Coronary artery (tissue), 2 donors: ENCODE measurements at regions not wholly inside any gene's neighbourhood (a gene's known extent, or its start where the extent isn't known, plus 50 kb on each side); places are given as distances from the start of the nearest gene placed in this dataset.
"Not testable (repeated sequence)": the region's sequence is repeated elsewhere in the genome, so short reads cannot be mapped to it uniquely, and the experiment has no call there.

Source experiments
- DNase-seq: peaks from one replicate; pipeline ENCODE4 v3.0.0-alpha.2; 2017; ENCODE audit warnings: low spot score
- H3K27ac ChIP-seq, 2 donors: fragments of 200-600 bp; sonication (generic); one replicate each; pipeline ENCODE4 v1.5.1; 2016 to 2019
- H3K4me3 ChIP-seq: fragments of 200-600 bp; sonication (generic); 2 replicates; pipeline ENCODE4 v1.5.1; 2016; ENCODE audit warnings: mild to moderate bottlenecking, moderate library complexity
- TF ChIP-seq, protein P1 (sequence below): fragments of 200-600 bp; sonication (generic); IDR thresholded peaks from one replicate; pipeline ENCODE4 v1.5.1; 2019; ENCODE audit warnings: antibody characterized with exemption

DNA sequence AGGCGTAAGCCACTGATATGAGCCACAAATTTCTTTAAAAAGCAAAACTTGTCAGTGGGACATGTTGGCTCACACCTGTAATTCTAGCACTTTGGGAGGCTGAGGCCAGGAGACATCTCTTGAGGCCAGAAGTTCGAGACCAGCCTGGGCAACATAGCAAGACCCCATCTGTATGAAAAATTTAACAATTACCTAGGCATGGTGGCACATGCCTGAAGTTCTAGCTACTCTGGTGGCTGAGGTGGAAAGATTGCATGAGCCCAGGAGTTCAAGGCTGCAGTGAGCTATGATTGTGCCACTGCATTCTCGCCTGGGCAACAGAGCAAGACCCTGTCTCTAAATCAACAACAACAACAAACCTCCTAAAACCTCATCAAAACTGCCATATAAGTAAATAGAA, 147.6 kb upstream of the BARHL2 start:
- H3K4me3 ChIP-seq = no peak overlapping the region
- no peak overlapping the region for H3K27ac ChIP-seq
- TF ChIP-seq, protein P1, sequence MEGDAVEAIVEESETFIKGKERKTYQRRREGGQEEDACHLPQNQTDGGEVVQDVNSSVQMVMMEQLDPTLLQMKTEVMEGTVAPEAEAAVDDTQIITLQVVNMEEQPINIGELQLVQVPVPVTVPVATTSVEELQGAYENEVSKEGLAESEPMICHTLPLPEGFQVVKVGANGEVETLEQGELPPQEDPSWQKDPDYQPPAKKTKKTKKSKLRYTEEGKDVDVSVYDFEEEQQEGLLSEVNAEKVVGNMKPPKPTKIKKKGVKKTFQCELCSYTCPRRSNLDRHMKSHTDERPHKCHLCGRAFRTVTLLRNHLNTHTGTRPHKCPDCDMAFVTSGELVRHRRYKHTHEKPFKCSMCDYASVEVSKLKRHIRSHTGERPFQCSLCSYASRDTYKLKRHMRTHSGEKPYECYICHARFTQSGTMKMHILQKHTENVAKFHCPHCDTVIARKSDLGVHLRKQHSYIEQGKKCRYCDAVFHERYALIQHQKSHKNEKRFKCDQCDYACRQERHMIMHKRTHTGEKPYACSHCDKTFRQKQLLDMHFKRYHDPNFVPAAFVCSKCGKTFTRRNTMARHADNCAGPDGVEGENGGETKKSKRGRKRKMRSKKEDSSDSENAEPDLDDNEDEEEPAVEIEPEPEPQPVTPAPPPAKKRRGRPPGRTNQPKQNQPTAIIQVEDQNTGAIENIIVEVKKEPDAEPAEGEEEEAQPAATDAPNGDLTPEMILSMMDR = no peak
- no peak for DNase-seq

DNA sequence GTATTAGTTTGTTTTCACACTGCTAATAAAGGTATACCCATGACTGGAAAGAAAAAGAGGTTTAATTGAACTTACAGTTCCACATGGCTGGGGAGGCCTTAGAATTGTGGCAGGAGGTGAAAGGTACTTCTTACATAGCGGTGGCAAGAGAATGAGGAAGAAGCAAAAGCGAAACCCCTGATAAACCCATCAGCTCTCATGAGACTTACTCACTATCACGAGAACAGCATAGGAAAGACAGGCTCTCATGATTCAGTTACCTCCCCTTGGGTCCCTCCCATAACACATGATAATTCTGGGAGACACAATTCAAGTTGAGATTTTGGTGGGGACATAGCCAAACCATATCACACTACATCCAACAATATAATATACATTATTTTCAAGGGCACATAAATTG, 145.7 kb upstream of the BARHL2 start:
- DNase-seq = no peak
- Histone ChIP-seq H3K4me3 (no peak overlapping the region), H3K27ac (no peak overlapping the region)
- TF ChIP-seq, protein P1 = no peak

DNA sequence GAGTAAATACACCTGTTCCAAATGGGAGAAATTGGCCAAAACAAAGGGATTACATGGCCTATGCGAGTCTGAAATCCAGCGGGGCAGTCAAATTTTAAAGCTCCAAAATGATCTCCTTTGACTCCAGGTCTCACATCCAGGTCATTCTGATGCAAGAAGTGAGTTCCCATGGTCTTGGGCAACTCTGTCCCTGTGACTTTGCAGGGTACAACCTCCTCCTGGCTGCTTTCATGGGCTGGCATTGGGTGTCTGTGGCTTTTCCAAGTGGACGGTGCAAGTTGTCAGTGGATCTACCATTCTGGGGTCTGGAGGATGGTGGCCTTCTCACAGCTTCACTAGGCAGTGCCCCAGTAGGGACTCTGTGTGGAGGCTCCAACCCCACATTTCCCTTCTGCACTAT, 144.3 kb upstream of the BARHL2 start:
- H3K4me3 ChIP-seq, H3K27ac ChIP-seq, DNase-seq: not testable (repeated sequence)

DNA sequence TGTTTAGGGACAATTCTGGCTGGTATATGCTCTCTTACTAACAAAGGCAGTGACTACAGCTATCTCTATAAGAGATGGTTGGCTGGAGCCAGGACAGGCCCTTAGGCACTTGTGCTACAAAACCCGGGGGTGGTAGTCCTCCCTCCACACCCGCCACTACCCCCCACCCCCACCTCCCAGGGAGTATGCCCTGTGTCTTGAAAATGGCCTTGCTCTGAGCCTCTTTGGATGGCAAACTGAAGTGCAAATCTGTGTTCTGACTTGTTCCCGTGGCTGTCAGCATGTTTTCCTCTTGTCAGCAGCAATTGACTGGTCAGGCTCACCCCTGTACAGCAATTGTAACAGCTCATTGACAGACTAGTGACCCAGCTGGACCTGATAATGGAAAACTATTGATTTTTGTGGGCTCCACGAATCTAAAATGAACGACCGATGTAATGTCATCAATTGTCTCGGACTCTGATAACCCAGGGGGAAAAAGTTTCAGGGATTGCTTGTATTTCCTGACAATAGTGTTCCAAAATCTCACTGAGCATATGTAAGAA, 139.4 kb upstream of the BARHL2 start:
- H3K27ac ChIP-seq = no peak overlapping the region

DNA sequence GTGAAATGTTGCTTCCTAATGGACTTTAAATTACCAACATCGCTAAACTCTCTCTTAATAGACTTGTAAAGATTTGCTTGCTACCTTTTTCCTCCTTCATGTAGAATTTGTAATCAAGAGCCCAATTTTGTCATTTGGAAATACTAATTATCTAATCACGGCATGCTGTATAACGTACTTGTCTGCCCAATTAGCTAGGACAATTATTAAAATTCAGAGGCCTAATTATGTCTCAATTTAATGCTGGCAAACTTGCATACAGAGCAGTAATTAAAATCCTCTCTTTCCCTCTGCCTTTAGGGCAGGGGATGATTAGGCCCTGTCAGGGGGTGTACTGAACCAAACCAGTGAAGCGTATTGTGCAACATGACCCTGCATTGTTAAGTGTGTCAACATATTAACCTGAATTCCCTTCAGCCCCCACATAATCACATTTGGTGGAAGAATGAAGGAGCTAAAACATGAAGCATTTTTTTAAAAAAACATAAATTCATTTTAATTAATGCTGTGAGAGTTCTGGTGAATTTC, 137.4 kb upstream of the BARHL2 start:
- no peak overlapping the region for H3K4me3 ChIP-seq
- TF ChIP-seq, protein P1 = no peak

More for the DNA sequence above, 139.4 kb upstream of the BARHL2 start:
- no peak for DNase-seq
- TF ChIP-seq, protein P1 = no peak
- no peak overlapping the region for H3K4me3 ChIP-seq

DNA sequence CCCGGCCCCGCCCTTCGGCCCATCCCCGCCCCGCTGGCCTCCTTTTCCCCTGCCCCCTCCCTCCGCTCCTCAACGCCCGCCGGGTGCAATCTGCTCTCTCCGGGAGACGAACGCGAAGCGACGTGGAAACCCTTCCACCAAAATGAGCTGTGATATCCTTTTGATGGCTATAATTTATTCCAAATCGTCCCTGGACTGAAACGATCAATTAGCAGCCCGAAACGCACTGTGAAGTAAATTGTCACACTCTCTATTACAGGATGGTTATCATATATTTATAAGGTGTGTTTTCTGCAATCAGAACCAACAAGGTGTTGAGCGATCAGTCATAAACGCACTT, 134.6 kb upstream of the BARHL2 start:
- TF ChIP-seq, protein P1 = no peak
- peak overlapping the region; percentile 84 for H3K4me3 ChIP-seq
- H3K27ac ChIP-seq = no peak overlapping the region
- DNase-seq = no peak

More for the DNA sequence above, 137.4 kb upstream of the BARHL2 start:
- no peak for DNase-seq
- H3K27ac ChIP-seq = no peak overlapping the region

DNA sequence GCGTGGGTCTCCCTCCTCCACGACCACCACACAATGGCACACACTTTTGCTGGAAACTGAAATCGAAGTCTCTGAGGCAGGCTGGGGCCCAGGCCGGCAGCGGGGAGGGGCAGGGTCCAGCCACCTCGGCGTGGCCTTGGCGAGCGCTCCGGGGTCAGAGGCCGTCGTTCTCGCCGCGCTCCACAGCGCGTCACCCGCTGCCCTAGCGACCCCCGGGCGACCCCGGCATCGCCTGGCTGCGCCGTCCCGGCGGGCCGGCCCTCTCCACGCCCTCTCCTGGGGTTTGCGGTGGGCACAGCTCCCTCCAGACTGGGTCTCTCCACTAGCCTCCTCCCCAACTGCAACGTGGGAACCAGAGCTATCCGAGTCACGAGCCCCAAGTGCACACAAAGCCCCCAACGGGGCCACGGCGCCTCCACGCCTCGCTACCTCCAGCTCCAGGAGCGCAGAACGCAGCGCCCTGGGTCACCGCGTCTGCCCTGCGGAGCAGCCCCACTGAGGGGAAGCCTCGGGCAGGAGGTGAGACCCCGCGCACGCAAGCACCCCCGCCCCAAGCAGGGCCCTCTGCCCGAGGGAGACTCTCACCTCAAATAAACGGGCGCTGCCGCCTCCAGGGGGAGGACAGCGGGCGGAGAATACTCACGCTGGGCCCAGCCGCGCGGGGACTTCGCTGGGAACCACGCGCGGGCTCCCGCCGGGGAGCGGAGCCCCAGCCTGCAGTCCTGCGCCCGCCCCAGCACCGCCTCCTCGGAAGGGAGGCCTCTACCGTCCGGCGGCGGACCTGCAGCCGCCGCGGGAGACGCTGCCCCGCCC, 134.0 kb upstream of the BARHL2 start:
- DNase-seq = peak; percentile 84
- Histone ChIP-seq H3K4me3 (peak overlapping the region; percentile 84), H3K27ac (peak overlapping the region; percentile 6 to 32)
- TF ChIP-seq, protein P1 = peak; percentile 95
